CD4-positive, alpha-beta T cell (primary cell): ENCODE measurements at regions not wholly inside any gene's neighbourhood (a gene's known extent, or its start where the extent isn't known, plus 50 kb on each side); places are given as distances from the start of the nearest gene placed in this dataset.

Experiments used
- ATAC-seq: fragments of 200-7000 bp; cut with Tn5 transposase; one replicate; pipeline ENCODE4 v1.10.0; 2022; ENCODE audit warnings: mild to moderate bottlenecking; ENCODE audit not compliant: poor library complexity
- CTCF ChIA-PET: fragments of 350-600 bp; sonication (Branson Sonifier 250); formaldehyde crosslinking; loops from one replicate; lab custom pipeline; 2021; ENCODE audit warnings: antibody characterized with exemption, inconsistent platforms; lab: Charles Lee
- POLR2A ChIA-PET: fragments of 350-600 bp; sonication (Branson Sonifier 250); formaldehyde crosslinking; loops from one replicate; lab custom pipeline; 2021; ENCODE audit warnings: antibody characterized with exemption, inconsistent platforms; lab: Charles Lee
- DNase-seq, 14 experiments: peaks; one replicate each; pipeline ENCODE4 v3.0.0-alpha.2; 2013 to 2020; ENCODE audit warnings: mixed read lengths in 2 of 14
- H3K27ac ChIP-seq, 2 donors: one replicate each; pipeline versions ENCODE4 v1.5.1 to v1.7.0; 2013; ENCODE audit warnings: low read length in 2 of 2, low read depth in 1 of 2, mild to moderate bottlenecking in 1 of 2
- H3K27me3 ChIP-seq, 2 experiments: 1 replicate in 1 of 2; 2 replicates in 1 of 2; pipeline versions ENCODE4 v1.6.1 to v1.7.0; 2013; ENCODE audit warnings: low read length in 2 of 2, control low read depth in 1 of 2, mild to moderate bottlenecking in 1 of 2, moderate library complexity in 1 of 2; ENCODE audit not compliant: insufficient read depth in 2 of 2, control insufficient read depth in 1 of 2
- H3K36me3 ChIP-seq: one replicate; pipeline ENCODE4 v1.6.1; 2013; ENCODE audit warnings: low read length, control low read depth; ENCODE audit not compliant: insufficient read depth
- H3K4me1 ChIP-seq: one replicate; pipeline ENCODE4 v1.6.1; 2013; ENCODE audit warnings: low read length, control low read depth; ENCODE audit not compliant: insufficient read depth
- H3K4me3 ChIP-seq: one replicate; pipeline ENCODE4 v1.5.1; 2013; ENCODE audit warnings: mild to moderate bottlenecking, low read length, moderate library complexity
- H3K9me3 ChIP-seq, 2 experiments: 1 replicate in 1 of 2; 2 replicates in 1 of 2; pipeline versions ENCODE4 v1.6.1 to v1.7.0; 2013; ENCODE audit warnings: low read length in 2 of 2, mild to moderate bottlenecking in 2 of 2, control low read depth in 1 of 2, moderate library complexity in 1 of 2; ENCODE audit not compliant: control insufficient read depth in 1 of 2, insufficient read depth in 1 of 2
- H3K27ac Mint-ChIP-seq: one replicate; pipeline ENCODE4 v1.8.0; 2020; ENCODE audit warnings: mixed read lengths
- H3K27me3 Mint-ChIP-seq: one replicate; pipeline ENCODE4 v1.8.0; 2021; ENCODE audit warnings: mixed read lengths
- H3K36me3 Mint-ChIP-seq: one replicate; pipeline ENCODE4 v1.8.0; 2021; ENCODE audit warnings: low read depth, mixed read lengths
- H3K4me1 Mint-ChIP-seq: one replicate; pipeline ENCODE4 v1.8.0; 2021; ENCODE audit warnings: low read depth, mixed read lengths
- H3K4me3 Mint-ChIP-seq: one replicate; pipeline ENCODE4 v1.8.0; 2020; ENCODE audit warnings: mild to moderate bottlenecking, mixed read lengths
- H3K9me3 Mint-ChIP-seq: one replicate; pipeline ENCODE4 v1.8.0; 2020; ENCODE audit warnings: mixed read lengths
- intact Hi-C, 2 experiments: fragments of 100-400 bp; cut with DNase I in 1 of 2; cut with micrococcal nuclease in 1 of 2; formaldehyde crosslinking; loops; one replicate each; pipeline versions ENCODE4 v1.15.1 to v1.9.0; 2023 to 2025; cut with DNase I, micrococcal nuclease
- TF ChIP-seq, protein P1 (sequence below): fragments of 200-600 bp; IDR thresholded peaks from one replicate; pipeline ENCODE4 v1.8.0; 2022; ENCODE audit warnings: antibody characterized with exemption, mild to moderate bottlenecking

DNA sequence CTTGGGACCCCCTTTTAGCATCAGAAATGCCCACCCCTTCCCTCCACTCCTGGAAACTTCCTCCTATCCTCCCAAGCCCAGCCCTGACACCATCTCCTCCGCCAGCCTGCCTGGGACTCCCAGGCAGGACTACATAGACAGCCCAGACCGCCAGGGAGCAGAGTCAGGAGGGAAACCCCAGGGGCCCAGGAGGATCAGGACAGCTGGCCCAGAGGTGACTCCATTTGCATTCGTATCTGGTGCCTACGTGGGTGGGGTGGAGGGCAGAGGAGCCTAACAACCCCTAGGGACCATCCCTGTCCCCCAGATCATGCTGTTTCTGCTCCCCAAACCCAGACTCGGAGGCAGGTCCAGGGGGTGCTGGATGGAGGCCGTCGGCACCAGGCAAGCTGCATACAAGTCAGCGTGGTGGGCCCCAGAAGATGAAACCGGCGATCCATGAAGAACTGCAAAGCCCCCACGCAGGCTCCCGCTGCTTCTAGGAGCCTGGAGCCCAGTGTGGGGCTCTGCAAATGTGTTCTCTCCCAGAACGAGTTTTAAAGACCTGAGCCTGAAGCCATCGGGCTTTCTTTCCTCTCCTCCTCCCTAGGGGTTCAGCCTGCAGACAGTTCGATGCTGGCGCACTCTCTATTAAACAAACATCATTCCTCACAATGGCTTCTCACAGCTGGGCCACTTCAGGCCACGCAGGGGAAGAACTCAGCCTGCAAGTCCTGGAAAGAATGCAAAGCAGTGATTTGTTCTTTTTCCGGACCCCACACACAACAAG is 1506.8 kb downstream of the BRD1 start:
- no peak overlapping the region for H3K4me3 Mint-ChIP-seq
- H3K36me3 ChIP-seq, result no peaks in the 10 kb centered on the region
- CTCF ChIA-PET, result no interaction called here
- H3K9me3 Mint-ChIP-seq, result peaks cover 7% of the 10 kb centered on the region
- no peaks in the 10 kb centered on the region for H3K4me1 Mint-ChIP-seq
- H3K4me1 ChIP-seq, result no peaks in the 10 kb centered on the region
- TF ChIP-seq, protein P1, sequence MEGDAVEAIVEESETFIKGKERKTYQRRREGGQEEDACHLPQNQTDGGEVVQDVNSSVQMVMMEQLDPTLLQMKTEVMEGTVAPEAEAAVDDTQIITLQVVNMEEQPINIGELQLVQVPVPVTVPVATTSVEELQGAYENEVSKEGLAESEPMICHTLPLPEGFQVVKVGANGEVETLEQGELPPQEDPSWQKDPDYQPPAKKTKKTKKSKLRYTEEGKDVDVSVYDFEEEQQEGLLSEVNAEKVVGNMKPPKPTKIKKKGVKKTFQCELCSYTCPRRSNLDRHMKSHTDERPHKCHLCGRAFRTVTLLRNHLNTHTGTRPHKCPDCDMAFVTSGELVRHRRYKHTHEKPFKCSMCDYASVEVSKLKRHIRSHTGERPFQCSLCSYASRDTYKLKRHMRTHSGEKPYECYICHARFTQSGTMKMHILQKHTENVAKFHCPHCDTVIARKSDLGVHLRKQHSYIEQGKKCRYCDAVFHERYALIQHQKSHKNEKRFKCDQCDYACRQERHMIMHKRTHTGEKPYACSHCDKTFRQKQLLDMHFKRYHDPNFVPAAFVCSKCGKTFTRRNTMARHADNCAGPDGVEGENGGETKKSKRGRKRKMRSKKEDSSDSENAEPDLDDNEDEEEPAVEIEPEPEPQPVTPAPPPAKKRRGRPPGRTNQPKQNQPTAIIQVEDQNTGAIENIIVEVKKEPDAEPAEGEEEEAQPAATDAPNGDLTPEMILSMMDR, result no peak
- POLR2A ChIA-PET, result no interaction called here
- H3K4me3 ChIP-seq, result no peak overlapping the region
- no peak overlapping the region for H3K27ac ChIP-seq
- H3K9me3 ChIP-seq, result peaks cover 0 to 30% of the 10 kb centered on the region in 2 experiments
- no peaks in the 10 kb centered on the region for H3K27me3 ChIP-seq
- DNase-seq (no peak), ATAC-seq (no peak)
- H3K27ac Mint-ChIP-seq, result no peak overlapping the region
- no peaks in the 10 kb centered on the region for H3K36me3 Mint-ChIP-seq
- peaks cover 3% of the 10 kb centered on the region for H3K27me3 Mint-ChIP-seq
- intact Hi-C loops, result no loop called here

DNA sequence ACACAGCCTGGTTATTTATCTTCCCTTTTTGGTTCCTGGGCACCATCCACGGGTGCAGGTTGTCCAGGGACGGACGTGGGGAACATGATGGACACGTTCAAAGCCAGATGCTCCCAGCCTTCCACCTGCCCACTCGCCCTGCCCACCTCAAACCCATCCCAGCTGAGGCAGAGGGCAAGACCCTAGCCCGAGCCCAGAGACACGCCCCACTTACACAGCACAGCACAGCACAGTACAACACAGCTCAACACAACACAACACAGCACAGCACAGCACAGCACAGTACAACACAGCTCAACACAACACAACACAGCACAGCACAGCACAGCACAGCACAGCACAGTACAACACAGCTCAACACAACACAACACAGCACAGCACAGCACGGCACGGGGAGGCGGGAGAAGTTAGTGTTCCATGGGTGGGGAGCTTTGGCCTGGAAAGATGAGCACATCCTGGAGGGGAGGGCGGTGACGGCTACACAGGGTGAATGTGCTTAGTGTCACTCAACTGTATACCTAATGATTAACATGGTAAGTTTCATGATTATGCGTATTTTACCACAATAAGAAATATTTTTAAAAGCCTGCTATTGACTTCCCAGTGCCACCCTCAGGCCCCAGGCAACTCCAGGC is 1507.5 kb downstream of the BRD1 start:
- H3K4me1 Mint-ChIP-seq, result no peaks in the 10 kb centered on the region
- ChIA-PET CTCF (no interaction called here), POLR2A (no interaction called here)
- peaks cover 7% of the 10 kb centered on the region for H3K9me3 Mint-ChIP-seq
- no peaks in the 10 kb centered on the region for H3K36me3 Mint-ChIP-seq
- H3K27ac Mint-ChIP-seq, result no peak overlapping the region
- DNase-seq, result no peak
- intact Hi-C loops, result no loop called here
- Histone ChIP-seq H3K4me3 (no peak overlapping the region), H3K36me3 (no peaks in the 10 kb centered on the region), H3K27ac (no peak overlapping the region), H3K27me3 (no peaks in the 10 kb centered on the region), H3K4me1 (no peaks in the 10 kb centered on the region), H3K9me3 (peaks cover 0 to 34% of the 10 kb centered on the region in 2 experiments)
- H3K4me3 Mint-ChIP-seq, result no peak overlapping the region
- no peak for ATAC-seq
- TF ChIP-seq, protein P1, result no peak
- H3K27me3 Mint-ChIP-seq, result peaks cover 3% of the 10 kb centered on the region

DNA sequence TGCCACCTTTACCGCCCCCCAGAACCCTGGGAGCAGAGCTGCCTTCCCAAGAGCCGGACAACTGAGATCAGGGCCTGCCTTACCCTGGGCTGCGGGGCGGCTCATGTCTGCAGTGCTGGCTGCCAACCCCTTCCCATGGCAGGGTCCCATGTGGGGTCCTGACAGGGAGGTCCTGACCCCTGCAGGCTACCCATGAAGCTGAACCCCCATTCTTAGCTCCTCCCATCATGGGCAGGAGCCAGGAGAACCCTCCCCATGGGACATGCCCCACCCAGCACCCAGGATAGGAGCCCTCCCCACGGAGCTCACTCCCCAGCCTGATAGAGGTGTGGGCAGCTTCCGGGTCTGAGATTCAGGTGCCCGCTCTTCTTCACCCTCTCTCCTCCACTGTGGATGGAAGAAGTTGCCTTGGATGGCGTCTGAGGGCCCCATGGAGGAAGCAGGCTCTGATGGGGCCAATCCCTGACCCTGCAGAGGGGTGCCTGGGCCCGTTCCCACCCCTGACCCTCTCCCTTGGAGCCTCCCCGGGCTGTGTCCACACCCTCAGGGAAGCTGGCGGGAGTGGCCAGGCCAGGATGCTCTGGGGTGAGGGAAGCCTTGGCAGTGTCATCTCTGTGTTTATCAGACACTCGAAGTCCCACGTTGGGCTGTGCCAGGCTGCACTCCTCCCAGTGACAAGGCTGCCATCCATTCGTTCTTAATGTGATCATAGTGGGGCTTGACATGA is 1508.2 kb downstream of the BRD1 start:
- ATAC-seq (no peak), DNase-seq (no peak)
- no peaks in the 10 kb centered on the region for H3K36me3 Mint-ChIP-seq
- no peak overlapping the region for H3K27ac Mint-ChIP-seq
- intact Hi-C loops, result no loop called here
- H3K27ac ChIP-seq, result no peak overlapping the region
- peaks cover 7% of the 10 kb centered on the region for H3K9me3 Mint-ChIP-seq
- no peaks in the 10 kb centered on the region for H3K4me1 Mint-ChIP-seq
- H3K27me3 Mint-ChIP-seq, result peaks cover 5% of the 10 kb centered on the region
- H3K36me3 ChIP-seq, result no peaks in the 10 kb centered on the region
- POLR2A ChIA-PET, result no interaction called here
- no peak overlapping the region for H3K4me3 Mint-ChIP-seq
- no peaks in the 10 kb centered on the region for H3K4me1 ChIP-seq
- H3K4me3 ChIP-seq, result no peak overlapping the region
- TF ChIP-seq, protein P1, result no peak
- no peaks in the 10 kb centered on the region for H3K27me3 ChIP-seq
- CTCF ChIA-PET, result no interaction called here
- peaks cover 0 to 32% of the 10 kb centered on the region in 2 experiments for H3K9me3 ChIP-seq
